ENCODE measurements at regions not wholly inside any gene's neighbourhood (a gene's known extent, or its start where the extent isn't known, plus 50 kb on each side); places are given as distances from the start of the nearest gene placed in this dataset.

GRCh38 chr2:150710041-150710440, 222.6 kb upstream of the RND3 start:
- no peak for ATAC-seq
- H3K27me3 Mint-ChIP-seq (ENCODE audit: low read depth), result no peaks in the 10 kb centered on the region
- no peak for TF ChIP-seq ATF2 (CRISPR knock-in tag; IDR thresholded peaks at IDR 0.05; ENCODE audit: borderline replicate concordance, low read depth)
- TF ChIP-seq ETV6 (CRISPR knock-in tag; IDR thresholded peaks at IDR 0.05), result no peak
- no peak for TF ChIP-seq MYBL2 (CRISPR knock-in tag; IDR thresholded peaks at IDR 0.05)
- TF ChIP-seq NFE2L1 (CRISPR knock-in tag; IDR thresholded peaks at IDR 0.05), result no peak
- no peak for TF ChIP-seq HMGXB4 (CRISPR knock-in tag; IDR thresholded peaks at IDR 0.05)
- ChIA-PET POLR2A (no interaction called here), CTCF (no interaction called here)
- H3K9me3 Mint-ChIP-seq, result no peaks in the 10 kb centered on the region
- H3K4me3 Mint-ChIP-seq, result no peak overlapping the region
- peaks cover 50% of the 10 kb centered on the region for H3K4me1 Mint-ChIP-seq
- no peak overlapping the region for H3K27ac Mint-ChIP-seq
- H3K36me3 Mint-ChIP-seq, result no peaks in the 10 kb centered on the region
- DNase-seq (ENCODE audit: low spot score), result no peak

- ATAC-seq (no peak), DNase-seq (ENCODE audit: low spot score) (no peak)
- Mint-ChIP-seq H3K27ac (no peak overlapping the region), H3K4me3 (no peak overlapping the region), H3K27me3 (ENCODE audit: low read depth) (no peaks in the 10 kb centered on the region), H3K36me3 (no peaks in the 10 kb centered on the region), H3K9me3 (peaks cover 5% of the 10 kb centered on the region), H3K4me1 (peaks cover 65% of the 10 kb centered on the region)
- TF ChIP-seq TEAD4 (CRISPR knock-in tag; IDR thresholded peaks at IDR 0.05) (no peak), ZNF232 (CRISPR knock-in tag; IDR thresholded peaks at IDR 0.05) (no peak), ATF3 (CRISPR knock-in tag; conservative IDR thresholded peaks at IDR 0.05) (no peak), GTF2I (CRISPR knock-in tag; conservative IDR thresholded peaks at IDR 0.05) (no peak), KAT7 (CRISPR knock-in tag; IDR thresholded peaks at IDR 0.05; ENCODE audit: borderline replicate concordance) (no peak), E2F4 (CRISPR knock-in tag; IDR thresholded peaks at IDR 0.05; ENCODE audit: borderline replicate concordance, low read depth) (no peak), CREM (CRISPR knock-in tag; IDR thresholded peaks at IDR 0.05) (no peak), RORB (CRISPR knock-in tag; IDR thresholded peaks at IDR 0.05) (no peak), NR1H2 (CRISPR knock-in tag; IDR thresholded peaks at IDR 0.05) (no peak), NR3C1 (CRISPR knock-in tag; conservative IDR thresholded peaks at IDR 0.05; ENCODE audit: low read depth) (no peak), FOXP1 (CRISPR knock-in tag; IDR thresholded peaks at IDR 0.05; ENCODE audit: borderline replicate concordance) (no peak), ARID4B (CRISPR knock-in tag; IDR thresholded peaks at IDR 0.05; ENCODE audit: borderline replicate concordance) (no peak), PREB (CRISPR knock-in tag; IDR thresholded peaks at IDR 0.05; ENCODE audit: borderline replicate concordance) (no peak), E2F5 (CRISPR knock-in tag; IDR thresholded peaks at IDR 0.05) (no peak), OVOL2 (CRISPR knock-in tag; IDR thresholded peaks at IDR 0.05; ENCODE audit: borderline replicate concordance) (no peak), SMAD3 (CRISPR knock-in tag; IDR thresholded peaks at IDR 0.05; ENCODE audit: borderline replicate concordance) (no peak), SP1 (CRISPR knock-in tag; conservative IDR thresholded peaks at IDR 0.05) (no peak)
- CTCF ChIA-PET, result interaction anchor here (1.4 kb wide), 1 partner anchor 532 kb away, joined by 3 read pairs; no protein-coding TSS in a partner anchor
- POLR2A ChIA-PET, result no interaction called here
Observed at GRCh38 chr2:150706561-150706960, 219.1 kb upstream of the RND3 start.

Data from WTC11 (cell line).